GM12892 (cell line): ENCODE measurements at regions not wholly inside any gene's neighbourhood (a gene's known extent, or its start where the extent isn't known, plus 50 kb on each side); places are given as distances from the start of the nearest gene placed in this dataset.

ENCODE experiments used
- POLR2A ChIP-seq: IDR thresholded peaks from 2 replicates; pipeline ENCODE4 v1.6.1; 2011; ENCODE audit warnings: low read depth, low read length, control low read depth
- POLR2AphosphoS5 ChIP-seq: IDR thresholded peaks from 2 replicates; pipeline ENCODE4 v1.6.1; 2011; ENCODE audit warnings: low read depth, low read length, control low read depth
- TAF1 ChIP-seq: IDR thresholded peaks from 2 replicates; pipeline ENCODE4 v1.6.1; 2011; ENCODE audit warnings: low read depth, mild to moderate bottlenecking, control low read depth, low read length, borderline replicate concordance

DNA sequence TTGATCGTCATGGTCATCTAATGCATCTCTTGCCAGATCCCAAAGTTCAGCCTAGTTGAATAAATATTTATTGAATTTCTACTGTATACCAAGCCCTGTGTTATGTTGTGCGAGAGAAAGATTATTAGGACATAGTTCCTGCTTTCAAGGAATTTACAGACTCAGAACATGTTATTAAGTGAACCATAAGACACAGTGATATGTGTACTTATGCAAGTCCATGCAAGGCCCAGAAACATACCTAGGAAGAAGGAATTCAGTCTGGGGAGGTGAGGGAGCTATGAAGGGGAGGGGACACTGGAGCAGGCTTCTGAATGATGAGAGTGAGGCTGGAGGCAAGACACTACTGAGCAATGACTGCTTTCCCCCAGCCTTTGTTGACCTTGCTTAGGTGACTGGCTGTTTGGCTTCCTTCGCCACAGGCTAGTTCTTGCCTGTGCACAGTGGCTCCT lies 81.4 kb downstream of the ACAA2 start:
- TF ChIP-seq POLR2A (no peak), TAF1 (no peak), POLR2AphosphoS5 (no peak)
